ENCODE measurements at regions not wholly inside any gene's neighbourhood (a gene's known extent, or its start where the extent isn't known, plus 50 kb on each side); places are given as distances from the start of the nearest gene placed in this dataset.

DNA sequence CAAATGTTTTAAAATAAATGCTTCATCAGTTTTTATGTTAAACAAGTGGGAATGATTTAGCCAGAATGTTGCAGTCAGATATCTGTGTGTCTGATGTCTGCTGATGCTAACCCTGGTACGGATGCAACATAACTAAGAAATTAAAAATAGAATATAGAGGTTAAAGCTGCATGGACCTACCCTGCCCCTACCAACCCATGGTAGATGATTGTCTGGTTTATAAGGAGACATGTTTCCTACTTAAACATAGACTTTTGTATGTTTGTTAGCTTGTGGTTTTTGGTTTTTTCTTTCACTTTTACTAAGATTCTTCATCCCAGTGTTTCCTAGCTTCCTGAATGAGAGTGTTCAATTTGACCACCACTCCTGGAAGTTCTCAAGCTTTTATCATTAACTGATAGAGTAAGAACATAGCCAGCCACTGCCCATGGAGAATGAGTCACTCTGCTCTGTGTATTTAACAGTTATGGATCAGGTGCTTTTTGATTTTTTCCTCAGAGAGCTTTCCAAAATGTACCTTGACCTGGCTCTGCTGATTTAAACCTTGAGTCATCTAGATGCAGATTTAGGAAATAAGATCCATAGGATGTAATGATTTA, 70.7 kb upstream of the VEPH1 start:
- DNase-seq: no peak

DNA sequence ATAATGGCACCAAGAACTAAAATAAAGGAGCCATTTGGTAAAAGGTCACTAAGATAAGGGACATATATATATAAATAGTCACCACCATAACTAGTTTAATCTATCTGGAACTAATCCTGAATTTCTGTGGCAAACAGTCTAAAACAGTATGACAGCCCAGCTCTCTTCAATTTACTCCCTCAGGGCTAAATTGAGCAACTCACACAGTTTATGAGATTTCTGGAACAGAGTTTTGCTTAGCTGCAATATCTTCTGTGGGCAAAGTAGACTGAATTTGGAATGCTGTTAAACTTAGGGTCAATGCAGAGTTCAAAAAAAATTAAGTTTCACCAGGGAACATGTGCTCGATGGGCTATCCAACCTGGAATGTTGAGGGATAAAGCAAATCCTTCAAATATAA, 70.1 kb upstream of the VEPH1 start:
- no peak for DNase-seq

DNA sequence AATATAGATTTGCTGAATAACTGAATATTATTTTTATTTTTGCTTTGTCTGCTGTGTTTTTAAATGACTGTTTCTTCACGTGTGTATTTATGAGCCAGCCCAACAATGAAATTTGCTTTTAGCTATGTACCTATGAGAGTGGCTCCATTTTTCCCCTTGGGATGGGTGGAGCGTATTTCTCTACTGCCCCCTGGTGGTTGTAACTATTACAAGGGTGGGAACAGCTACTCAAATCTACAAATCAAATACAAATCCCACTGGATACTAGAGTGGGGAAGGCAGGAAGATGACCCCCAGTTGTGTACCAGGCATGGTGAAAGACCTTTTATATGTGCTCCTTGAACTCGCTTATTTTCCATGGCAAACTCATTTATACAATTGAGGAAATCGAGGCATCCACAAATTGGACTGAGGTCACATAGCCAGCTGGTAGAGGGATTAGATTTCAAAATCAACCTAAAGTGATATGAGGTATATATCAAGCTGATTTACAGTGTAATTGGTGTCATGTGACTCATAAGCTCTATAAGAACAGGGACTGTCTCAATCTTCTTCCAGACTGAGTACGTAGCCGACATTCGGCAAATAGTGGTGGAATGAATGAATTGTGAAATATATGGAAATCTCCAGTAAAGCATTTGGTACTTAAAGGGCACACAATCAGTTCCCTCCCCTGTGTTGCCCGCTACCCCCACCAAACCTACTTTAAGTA, 69.5 kb upstream of the VEPH1 start:
- peak; percentile 59 for DNase-seq

DNA sequence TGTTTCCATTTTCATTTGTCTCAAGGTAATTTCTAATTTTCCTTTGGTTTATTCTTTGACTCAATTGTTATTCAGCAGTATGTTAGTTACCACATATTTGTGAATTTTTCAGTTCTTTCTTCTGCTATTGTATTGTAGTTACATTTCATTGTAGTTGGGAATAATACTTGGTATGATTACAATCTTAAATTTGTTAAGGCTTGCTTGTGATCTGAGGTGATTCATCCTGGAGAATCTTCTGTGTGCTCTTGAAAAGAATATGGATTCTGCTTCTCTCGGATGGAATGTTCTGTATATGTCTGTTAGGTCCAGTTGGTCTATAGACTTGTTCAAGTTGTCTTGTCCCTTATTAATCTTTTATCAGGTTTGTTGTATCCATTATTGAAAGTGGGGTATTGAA, 63.4 kb upstream of the VEPH1 start:
- no peak for DNase-seq

DNA sequence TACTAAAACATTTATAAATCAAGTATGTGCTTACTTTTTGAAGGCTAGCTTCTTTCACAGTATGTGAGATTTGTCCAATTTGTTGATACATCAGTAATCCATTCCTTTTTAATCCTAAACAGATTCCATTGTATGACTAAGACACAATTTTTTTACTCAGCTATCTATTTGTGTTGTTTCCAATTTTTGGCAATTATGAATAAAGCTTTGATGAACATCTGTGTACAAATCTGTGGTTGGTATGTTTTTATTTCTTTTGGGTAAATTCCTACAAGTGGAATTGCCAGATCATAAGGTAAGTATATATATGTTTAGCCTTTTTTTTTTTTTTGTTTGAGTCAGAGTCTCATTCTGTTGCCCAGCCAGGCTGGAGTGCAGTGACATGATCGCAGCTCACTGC, 56.2 kb upstream of the VEPH1 start:
- DNase-seq: no peak

All from NCI-H2171 (cell line).